Stimulated activated CD4-positive, alpha-beta T cell treated with anti-CD3 and anti-CD28 coated beads, Interleukin-4, amount 100 ng/mL, for 1 hour (primary cell): ENCODE measurements at regions not wholly inside any gene's neighbourhood (a gene's known extent, or its start where the extent isn't known, plus 50 kb on each side); places are given as distances from the start of the nearest gene placed in this dataset.

ENCODE experiments used
- DNase-seq: peaks from one replicate; pipeline ENCODE4 v3.0.0-alpha.2; 2020

GRCh38 chr15:39444735-39445470 lies 136.0 kb upstream of the THBS1 start:
- DNase-seq = no peak

GRCh38 chr15:39445931-39446330 lies 134.9 kb upstream of the THBS1 start:
- no peak for DNase-seq

- no peak for DNase-seq
Observed at GRCh38 chr15:39447346-39447745, 133.5 kb upstream of the THBS1 start.

- no peak for DNase-seq
Observed at GRCh38 chr15:39447881-39448280, 133.0 kb upstream of the THBS1 start.

- DNase-seq = no peak
Observed at GRCh38 chr15:39448409-39448808, 132.5 kb upstream of the THBS1 start.

DNA sequence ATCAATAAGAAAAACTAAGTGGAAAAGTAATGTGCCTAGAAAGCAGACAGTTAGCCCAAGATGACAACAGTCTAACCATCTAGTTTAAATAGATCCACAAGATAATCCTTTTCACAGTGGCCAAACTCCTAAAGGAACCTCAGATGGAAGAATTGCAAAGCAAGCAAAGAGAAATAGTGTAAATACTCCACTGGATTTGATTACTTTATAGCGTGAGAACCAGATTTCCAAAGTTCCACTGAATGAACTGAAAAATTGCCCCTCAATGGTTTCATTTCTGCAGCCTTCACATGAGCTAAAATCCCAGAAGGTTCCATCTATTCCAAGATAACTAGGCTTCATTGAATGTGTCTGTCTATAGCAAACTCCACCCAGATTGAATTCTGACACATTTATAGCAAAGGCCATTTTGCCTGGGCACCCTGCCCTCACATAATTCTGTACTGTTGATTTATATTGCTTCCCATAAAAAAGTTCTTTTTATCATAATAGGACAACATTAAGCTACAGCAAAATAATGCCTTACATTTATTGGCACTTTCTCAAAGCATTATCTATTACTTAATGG lies 129.7 kb upstream of the THBS1 start:
- DNase-seq = no peak

GRCh38 chr15:39451871-39452270 lies 129.0 kb upstream of the THBS1 start:
- no peak for DNase-seq

- no peak for DNase-seq
Observed at GRCh38 chr15:39453620-39454019, 127.3 kb upstream of the THBS1 start.

DNA sequence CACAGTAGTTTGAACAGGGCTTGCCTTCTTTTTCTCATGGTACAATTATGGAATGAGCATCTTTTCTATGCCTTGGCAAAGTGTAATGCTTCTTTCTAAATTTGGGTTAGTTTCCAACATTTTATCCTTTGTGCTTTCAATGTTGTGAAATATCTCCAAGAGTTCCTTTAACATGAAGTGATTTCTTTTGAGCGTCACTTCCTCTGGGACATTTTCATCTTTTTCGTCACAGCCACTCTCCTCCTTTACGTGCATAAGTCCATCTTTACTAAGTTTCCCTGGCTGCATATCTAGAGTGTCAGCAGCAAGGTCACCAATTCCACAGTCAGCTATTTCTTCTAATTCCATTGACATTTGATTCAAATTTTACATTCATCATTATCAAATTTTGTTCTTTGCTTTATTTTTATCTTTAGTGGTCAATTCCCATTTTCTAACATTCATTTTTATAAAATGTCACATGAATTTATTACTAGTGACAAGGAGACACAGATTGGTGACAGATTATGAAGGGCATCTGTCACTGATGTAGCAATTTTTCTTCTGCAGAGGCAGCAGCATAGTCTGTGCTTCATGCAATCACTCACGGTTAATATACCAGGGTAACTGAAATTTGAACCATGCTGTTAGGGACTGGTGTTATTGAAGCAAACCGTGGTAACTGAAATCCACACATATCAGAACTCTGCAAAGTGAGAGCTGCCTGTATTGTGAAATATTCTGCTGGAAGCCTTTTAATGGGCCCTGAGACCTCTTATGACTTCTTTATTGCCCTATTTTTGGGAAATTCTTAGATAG lies 126.5 kb upstream of the THBS1 start:
- DNase-seq = no peak

DNA sequence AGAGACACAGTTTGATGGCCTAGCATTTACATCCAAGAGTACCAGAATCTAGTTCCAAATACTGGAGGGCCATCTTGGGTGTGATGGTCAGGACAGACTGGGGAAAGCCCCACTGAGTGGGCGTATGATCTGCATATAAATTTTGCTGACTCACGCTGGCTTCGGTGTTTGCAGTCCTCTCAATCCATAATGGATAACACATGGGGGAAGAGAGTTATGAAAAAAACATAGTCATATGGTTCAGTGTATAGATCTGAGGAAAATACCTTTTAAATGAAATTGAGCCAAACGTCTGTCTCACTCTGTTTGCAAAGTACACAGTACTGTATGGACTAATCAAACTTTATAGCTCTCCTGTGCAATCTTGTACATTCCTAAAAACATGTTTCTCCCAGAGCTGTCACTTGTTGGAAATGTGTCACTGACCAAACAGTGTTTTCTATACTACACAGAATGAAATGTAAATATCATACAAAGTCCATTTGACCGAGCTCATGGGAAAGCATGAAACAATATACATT lies 125.3 kb upstream of the THBS1 start:
- no peak for DNase-seq

DNA sequence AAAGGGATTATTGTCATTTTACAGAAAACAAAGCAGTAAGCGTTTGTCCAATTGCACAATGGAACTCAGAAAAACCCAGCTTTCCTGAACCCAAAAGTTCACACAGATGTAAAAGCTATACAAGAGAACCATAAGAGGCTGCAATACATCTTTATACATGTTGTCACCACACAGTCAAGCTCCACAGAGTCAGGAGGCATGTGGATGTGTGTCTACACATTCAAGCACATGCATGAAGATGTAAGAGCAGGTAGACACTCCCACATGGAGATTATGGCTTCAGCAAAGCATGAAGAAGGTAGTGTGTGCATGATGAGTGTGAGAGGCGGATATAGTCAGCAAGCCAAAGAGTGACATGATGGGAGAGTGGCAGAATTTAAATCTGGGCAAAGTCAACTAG lies 124.7 kb upstream of the THBS1 start:
- DNase-seq = no peak

GRCh38 chr15:39456582-39457330 lies 124.1 kb upstream of the THBS1 start:
- no peak for DNase-seq

- no peak for DNase-seq
Observed at GRCh38 chr15:39458131-39458530, 122.7 kb upstream of the THBS1 start.

- DNase-seq = no peak
Observed at GRCh38 chr15:39459548-39459947, 121.3 kb upstream of the THBS1 start.

DNA sequence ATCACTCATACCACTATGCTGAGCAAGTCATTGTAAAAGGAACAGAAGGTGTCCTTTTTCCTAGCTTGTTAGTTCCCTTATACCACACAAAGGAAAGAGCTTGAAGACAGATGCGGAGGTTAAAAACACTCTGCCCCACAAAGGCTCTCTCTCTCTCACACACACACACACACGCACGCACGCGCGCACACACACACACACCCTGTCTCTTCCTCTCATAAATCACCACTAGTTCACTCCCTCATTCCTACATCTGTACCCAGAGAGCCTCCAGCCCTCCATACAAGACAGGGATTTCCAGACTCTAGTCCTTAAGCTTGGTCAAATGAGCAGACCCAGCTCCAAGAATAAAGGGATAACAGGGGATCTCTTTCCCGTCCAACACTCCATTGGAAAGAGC lies 120.1 kb upstream of the THBS1 start:
- no peak for DNase-seq

DNA sequence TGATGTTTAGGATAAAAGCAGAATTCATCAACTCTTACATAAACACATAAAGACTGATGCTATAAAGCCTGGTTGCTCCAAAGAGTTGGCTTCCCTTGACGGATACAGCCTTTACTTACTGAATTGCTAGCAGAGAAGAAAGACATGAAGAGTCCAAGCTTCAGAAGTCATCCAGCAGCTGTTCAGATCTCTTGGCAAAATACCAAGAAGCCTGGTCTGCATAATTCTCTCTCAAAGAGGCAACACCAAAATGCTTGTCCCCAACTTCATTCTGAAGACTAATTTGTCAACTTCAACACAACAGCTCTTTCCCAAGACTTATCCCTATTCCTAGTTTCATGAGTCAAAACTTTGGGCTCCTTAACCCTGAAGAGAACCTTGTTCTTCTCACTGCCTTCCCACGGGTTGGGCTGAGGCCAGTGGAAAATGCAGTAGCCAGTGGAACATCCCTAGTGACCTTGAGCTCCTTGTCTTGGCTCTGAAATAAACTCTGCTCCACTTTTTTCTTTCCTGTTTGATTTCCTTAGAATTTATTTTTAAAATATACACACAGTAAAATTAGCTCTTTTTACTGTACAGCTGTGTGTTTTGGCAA lies 119.2 kb upstream of the THBS1 start:
- no peak for DNase-seq

DNA sequence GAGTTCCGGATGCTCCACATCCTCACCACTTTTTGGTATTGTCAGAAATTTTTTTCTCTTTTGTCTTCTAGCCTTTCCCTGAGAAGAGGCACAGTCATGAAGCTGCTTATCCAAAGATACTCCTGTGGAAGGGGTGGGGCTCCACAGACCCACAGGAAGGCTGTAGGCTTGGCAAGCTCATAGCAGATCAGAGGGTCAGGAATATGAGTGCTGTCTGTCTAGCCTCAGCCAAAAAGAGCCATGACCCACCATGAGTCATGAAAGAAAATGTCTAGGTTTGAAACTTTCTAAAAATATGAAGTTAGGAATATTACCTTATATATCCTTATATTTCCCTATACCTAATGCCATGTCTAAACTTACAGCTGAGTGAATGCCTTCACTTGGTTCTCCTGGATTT lies 118.2 kb upstream of the THBS1 start:
- no peak for DNase-seq

- no peak for DNase-seq
Observed at GRCh38 chr15:39465843-39466749, 114.8 kb upstream of the THBS1 start.

DNA sequence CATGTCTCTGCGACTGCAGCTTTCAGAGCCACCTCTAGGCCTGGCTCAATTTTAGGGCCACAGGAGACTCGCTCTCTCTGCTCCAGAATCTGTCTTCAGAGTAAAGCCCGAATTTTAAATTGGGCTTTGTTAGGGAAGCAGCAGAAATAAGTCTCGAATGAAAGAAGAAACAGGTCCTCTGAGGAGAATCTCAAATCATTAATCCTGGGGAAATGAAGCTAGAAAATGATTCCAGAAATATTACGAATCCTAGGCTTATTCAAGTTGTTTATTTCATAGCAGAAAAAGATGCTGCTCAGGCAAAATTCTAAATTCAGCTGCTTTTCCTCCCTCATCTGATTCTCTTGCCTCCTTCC lies 114.2 kb upstream of the THBS1 start:
- DNase-seq = no peak

DNA sequence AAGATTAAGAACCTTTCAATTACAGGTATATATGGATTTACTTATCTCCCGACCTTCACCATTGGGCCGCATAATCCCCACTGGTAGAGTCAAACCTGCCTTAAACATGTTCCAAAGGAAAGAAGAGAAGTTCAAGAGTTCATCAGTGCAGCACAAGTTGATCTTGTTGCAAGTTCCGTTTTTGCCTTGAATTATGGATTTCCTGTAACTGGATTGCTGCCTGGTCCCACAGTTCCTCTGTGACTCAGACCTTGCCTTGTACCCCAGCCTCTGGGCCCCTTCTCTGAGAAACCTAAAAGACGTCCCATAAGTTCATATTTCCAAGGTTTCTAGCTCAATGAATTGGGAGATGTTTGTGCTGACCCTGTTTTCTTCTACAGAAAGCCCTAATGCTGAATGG lies 112.5 kb upstream of the THBS1 start:
- no peak for DNase-seq

GRCh38 chr15:39468828-39469227 lies 112.1 kb upstream of the THBS1 start:
- no peak for DNase-seq
